ENCODE measurements at regions not wholly inside any gene's neighbourhood (a gene's known extent, or its start where the extent isn't known, plus 50 kb on each side); places are given as distances from the start of the nearest gene placed in this dataset.

DNA sequence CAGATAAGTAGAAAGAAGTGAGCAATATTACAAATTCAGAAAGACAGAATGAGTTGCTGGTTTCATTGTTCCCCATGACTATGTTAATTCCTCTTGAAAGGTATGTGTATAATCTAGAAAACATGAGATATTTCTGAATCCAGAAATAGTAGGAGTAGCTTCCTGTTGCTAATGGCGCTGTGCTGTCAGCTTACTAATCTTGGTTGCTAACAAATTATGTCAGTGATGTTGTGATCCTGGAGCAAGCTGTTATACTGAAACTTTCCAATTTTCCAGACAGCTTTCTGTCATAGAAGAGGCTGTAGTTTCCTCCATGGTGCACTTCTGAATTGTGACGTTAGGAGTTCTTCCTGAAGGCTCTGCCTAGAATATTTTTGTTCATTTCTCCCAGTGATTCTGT lies 372.3 kb downstream of the USP25 start:
- H3K4me3 ChIP-seq, result no peak overlapping the region
- no peaks in the 10 kb centered on the region for H3K4me1 ChIP-seq
- WGBS, result 62% methylated on average over 2 of the region's 2 CpGs
- H3K27me3 ChIP-seq, result no peaks in the 10 kb centered on the region
- TF ChIP-seq, protein P1, sequence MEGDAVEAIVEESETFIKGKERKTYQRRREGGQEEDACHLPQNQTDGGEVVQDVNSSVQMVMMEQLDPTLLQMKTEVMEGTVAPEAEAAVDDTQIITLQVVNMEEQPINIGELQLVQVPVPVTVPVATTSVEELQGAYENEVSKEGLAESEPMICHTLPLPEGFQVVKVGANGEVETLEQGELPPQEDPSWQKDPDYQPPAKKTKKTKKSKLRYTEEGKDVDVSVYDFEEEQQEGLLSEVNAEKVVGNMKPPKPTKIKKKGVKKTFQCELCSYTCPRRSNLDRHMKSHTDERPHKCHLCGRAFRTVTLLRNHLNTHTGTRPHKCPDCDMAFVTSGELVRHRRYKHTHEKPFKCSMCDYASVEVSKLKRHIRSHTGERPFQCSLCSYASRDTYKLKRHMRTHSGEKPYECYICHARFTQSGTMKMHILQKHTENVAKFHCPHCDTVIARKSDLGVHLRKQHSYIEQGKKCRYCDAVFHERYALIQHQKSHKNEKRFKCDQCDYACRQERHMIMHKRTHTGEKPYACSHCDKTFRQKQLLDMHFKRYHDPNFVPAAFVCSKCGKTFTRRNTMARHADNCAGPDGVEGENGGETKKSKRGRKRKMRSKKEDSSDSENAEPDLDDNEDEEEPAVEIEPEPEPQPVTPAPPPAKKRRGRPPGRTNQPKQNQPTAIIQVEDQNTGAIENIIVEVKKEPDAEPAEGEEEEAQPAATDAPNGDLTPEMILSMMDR (IDR thresholded peaks at IDR 0.05), result no peak
- no peak for TF ChIP-seq POLR2AphosphoS5 (IDR thresholded peaks at IDR 0.05)
- no peak for TF ChIP-seq EP300 (IDR thresholded peaks at IDR 0.05)
- no peak for TF ChIP-seq POLR2A (IDR thresholded peaks at IDR 0.05)
- no peaks in the 10 kb centered on the region for H3K9me3 ChIP-seq
- DNase-seq (ENCODE audit: low spot score in 2 of 2), result no peak
- no peaks in the 10 kb centered on the region for H3K36me3 ChIP-seq
- H3K27ac ChIP-seq, result no peak overlapping the region

DNA sequence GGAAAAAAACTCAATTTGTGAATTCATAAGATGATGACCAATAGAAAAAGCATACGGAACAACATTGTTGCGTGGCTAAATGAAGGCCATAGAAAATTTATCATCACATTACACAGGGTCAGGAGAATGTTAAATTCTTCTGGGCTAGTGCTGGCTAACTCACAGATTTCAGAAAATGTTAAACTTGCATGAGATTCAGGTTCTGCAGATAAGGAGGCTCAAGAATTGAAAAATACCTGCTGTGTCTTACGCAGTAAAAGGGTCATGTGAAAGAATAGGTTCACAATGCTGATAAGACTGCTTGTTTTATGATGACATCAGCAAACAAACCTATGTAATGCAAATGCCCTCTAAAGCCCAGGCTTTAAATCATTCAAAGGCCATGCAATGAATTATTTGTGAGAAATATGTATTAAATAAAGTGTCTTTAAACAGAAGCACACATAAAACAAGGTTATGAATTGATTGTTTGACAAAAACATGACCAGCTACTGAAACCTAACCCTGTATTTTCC lies 378.8 kb downstream of the USP25 start:
- no peak for TF ChIP-seq POLR2AphosphoS5 (IDR thresholded peaks at IDR 0.05)
- no peak for TF ChIP-seq POLR2A (IDR thresholded peaks at IDR 0.05)
- TF ChIP-seq, protein P1 (IDR thresholded peaks at IDR 0.05), result no peak
- TF ChIP-seq EP300 (IDR thresholded peaks at IDR 0.05), result no peak
- 96% methylated on average over 3 of the region's 3 CpGs for WGBS

DNA sequence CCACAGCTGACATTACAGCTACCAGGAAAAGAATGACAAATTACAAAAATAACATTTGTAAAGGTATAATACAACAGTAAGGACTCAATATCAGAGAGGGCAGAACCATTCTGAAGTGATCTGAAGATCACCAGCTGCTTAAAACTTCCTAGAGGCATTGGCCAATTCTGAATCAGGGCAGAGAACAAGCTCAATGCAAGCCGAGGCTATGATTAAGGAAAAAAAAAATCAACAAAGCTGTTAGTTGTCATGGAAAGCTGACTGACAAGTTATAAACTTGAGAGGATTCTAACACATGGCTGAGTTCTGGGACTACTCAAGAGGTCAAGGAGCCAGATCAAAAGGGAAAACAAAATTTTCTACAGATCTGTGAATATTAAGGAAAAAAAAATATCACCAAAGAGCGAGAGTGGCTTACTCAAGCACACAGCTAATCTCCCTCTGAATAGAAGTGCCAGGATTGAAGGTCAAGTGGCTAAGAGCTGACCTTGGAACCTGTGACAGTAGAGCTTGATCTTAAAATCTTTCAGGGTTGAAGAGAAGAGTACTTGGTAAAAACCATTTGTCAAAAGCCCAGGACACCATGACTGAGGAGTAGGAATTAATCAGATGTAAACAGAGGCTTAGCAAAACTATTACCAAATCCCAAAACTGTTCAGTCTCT lies 383.4 kb downstream of the USP25 start:
- WGBS, result 48% methylated on average over 2 of the region's 2 CpGs

More for the DNA sequence above, 378.8 kb downstream of the USP25 start:
- Histone ChIP-seq H3K27ac (no peak overlapping the region), H3K4me1 (no peaks in the 10 kb centered on the region), H3K36me3 (no peaks in the 10 kb centered on the region), H3K9me3 (no peaks in the 10 kb centered on the region), H3K27me3 (no peaks in the 10 kb centered on the region), H3K4me3 (no peak overlapping the region)
- no peak for DNase-seq (ENCODE audit: low spot score in 2 of 2)

DNA sequence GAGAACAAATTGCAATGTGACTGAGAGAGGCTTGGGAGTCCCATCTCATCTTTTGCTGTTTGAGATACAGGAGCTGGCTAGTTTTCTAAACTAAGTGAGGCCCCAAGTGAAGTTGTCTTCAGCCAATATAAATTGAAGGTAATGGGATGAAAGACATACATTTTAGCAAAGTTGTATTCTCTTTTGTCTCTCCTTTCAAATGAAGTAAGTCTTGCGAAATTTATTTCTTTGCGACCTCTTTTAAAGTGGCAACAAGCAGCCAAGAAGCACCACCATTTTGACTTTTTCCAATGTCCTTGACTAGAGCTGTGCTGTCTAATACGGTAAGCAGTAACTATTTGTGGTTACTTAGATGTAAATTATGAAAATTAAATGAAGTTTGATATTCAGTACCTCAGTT lies 385.7 kb downstream of the USP25 start:
- peaks cover 7% of the 10 kb centered on the region for H3K9me3 ChIP-seq
- H3K4me3 ChIP-seq, result no peak overlapping the region
- no peak overlapping the region for H3K27ac ChIP-seq
- WGBS, result 95% methylated on average over 3 of the region's 3 CpGs
- TF ChIP-seq POLR2A (IDR thresholded peaks at IDR 0.05) (no peak), EP300 (IDR thresholded peaks at IDR 0.05) (no peak), POLR2AphosphoS5 (IDR thresholded peaks at IDR 0.05) (no peak)
- TF ChIP-seq, protein P1 (IDR thresholded peaks at IDR 0.05), result no peak
- H3K4me1 ChIP-seq, result peaks cover 4% of the 10 kb centered on the region
- H3K27me3 ChIP-seq, result no peaks in the 10 kb centered on the region
- DNase-seq (ENCODE audit: low spot score in 2 of 2), result no peak
- H3K36me3 ChIP-seq, result no peaks in the 10 kb centered on the region

More for the DNA sequence above, 383.4 kb downstream of the USP25 start:
- H3K27ac ChIP-seq, result peak overlapping the region; percentile 42
- TF ChIP-seq POLR2A (IDR thresholded peaks at IDR 0.05) (no peak), EP300 (IDR thresholded peaks at IDR 0.05) (no peak), POLR2AphosphoS5 (IDR thresholded peaks at IDR 0.05) (no peak)
- TF ChIP-seq, protein P1 (IDR thresholded peaks at IDR 0.05), result no peak
- no peak for DNase-seq (ENCODE audit: low spot score in 2 of 2)
- H3K4me3 ChIP-seq, result no peak overlapping the region
- peaks cover 7% of the 10 kb centered on the region for H3K9me3 ChIP-seq
- no peaks in the 10 kb centered on the region for H3K36me3 ChIP-seq
- no peaks in the 10 kb centered on the region for H3K4me1 ChIP-seq
- no peaks in the 10 kb centered on the region for H3K27me3 ChIP-seq

DNA sequence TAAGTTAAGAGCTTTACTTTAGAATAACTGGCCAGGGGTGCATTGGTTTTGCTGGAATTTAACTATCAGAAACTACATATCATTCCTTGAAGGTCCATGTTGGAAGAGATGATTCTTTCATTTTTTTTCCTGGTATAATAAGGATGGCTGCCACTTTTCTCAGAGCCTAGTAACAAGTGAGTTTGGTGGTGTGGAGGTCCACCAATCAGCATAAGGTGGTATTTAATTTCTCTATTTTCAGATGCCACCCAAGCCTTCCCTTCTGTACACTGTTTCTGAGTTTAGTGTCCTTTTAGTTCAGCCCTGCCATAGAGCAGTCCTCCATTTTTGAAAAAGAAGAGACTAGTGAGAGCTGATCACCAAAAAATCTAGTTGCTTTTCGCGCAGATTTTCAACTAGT lies 386.3 kb downstream of the USP25 start:
- DNase-seq (ENCODE audit: low spot score in 2 of 2), result no peak
- Histone ChIP-seq H3K4me1 (peaks cover 4% of the 10 kb centered on the region), H3K36me3 (no peaks in the 10 kb centered on the region), H3K4me3 (no peak overlapping the region), H3K27ac (no peak overlapping the region), H3K9me3 (peaks cover 7% of the 10 kb centered on the region), H3K27me3 (no peaks in the 10 kb centered on the region)
- TF ChIP-seq POLR2A (IDR thresholded peaks at IDR 0.05) (no peak), POLR2AphosphoS5 (IDR thresholded peaks at IDR 0.05) (no peak), EP300 (IDR thresholded peaks at IDR 0.05) (no peak)
- TF ChIP-seq, protein P1 (IDR thresholded peaks at IDR 0.05), result no peak
- 95% methylated on average over 2 of the region's 2 CpGs for WGBS

Measured in suprapubic skin (tissue), 4 donors.